Endothelial cell of umbilical vein (primary cell): ENCODE measurements at regions not wholly inside any gene's neighbourhood (a gene's known extent, or its start where the extent isn't known, plus 50 kb on each side); places are given as distances from the start of the nearest gene placed in this dataset.

Experiments
- BruUV-seq: library from RNA; stranded (reverse); fragments of 400-500 nt; replicated peaks from 2 replicates; lab custom pipeline; 2021; lab: Mats Ljungman, UMichigan
- CTCF ChIA-PET: fragments of 300-600, 350-600 bp; sonication (Branson Sonifier 250); formaldehyde crosslinking; loops from one replicate; lab custom pipeline; 2021; ENCODE audit warnings: antibody characterized with exemption, inconsistent platforms; lab: Charles Lee
- POLR2A ChIA-PET: fragments of 300-600, 350-600 bp; sonication (Branson Sonifier 250); formaldehyde crosslinking; loops from one replicate; lab custom pipeline; 2021; ENCODE audit warnings: antibody characterized with exemption, inconsistent platforms; lab: Charles Lee
- DNase-seq: peaks from one replicate; pipeline ENCODE4 v3.0.0-alpha.2; 2011; ENCODE audit warnings: low read depth, low spot score
- FAIRE-seq: peaks from 2 replicates; lab custom pipeline; 2011; peaks lifted over from hg19 to GRCh38; lab: Jason Lieb, UNC
- H2AFZ ChIP-seq: 2 replicates; pipeline ENCODE4 v1.6.0; 2012; ENCODE audit warnings: low read depth, low read length, control low read depth, inconsistent platforms
- H3K27ac ChIP-seq: 2 replicates; pipeline ENCODE4 v1.5.1; 2011; ENCODE audit warnings: low read depth, mild to moderate bottlenecking, control low read depth, low read length, moderate library complexity; ENCODE audit not compliant: insufficient read depth
- H3K27me3 ChIP-seq, 2 experiments: 2 replicates each; pipeline versions ENCODE4 v1.6.0 to v1.6.1; 2011; ENCODE audit warnings: low read length in 2 of 2, mixed read lengths in 1 of 2; ENCODE audit not compliant: control insufficient read depth in 2 of 2, insufficient read depth in 2 of 2
- H3K36me3 ChIP-seq, 2 experiments: 2 replicates in 1 of 2; 3 replicates in 1 of 2; pipeline ENCODE4 v1.5.1; 2011; ENCODE audit warnings: low read length in 2 of 2, mild to moderate bottlenecking in 1 of 2, moderate library complexity in 1 of 2; ENCODE audit not compliant: control insufficient read depth in 2 of 2, insufficient read depth in 2 of 2; ENCODE audit errors: extremely low read depth in 1 of 2
- H3K4me1 ChIP-seq: 3 replicates; pipeline ENCODE4 v1.5.1; 2011; ENCODE audit warnings: mild to moderate bottlenecking, low read length; ENCODE audit not compliant: control insufficient read depth, insufficient read depth; ENCODE audit errors: extremely low read depth
- H3K4me2 ChIP-seq: 2 replicates; pipeline ENCODE4 v1.6.1; 2011; ENCODE audit warnings: low read length, control low read depth, mixed read lengths; ENCODE audit not compliant: insufficient read depth
- H3K4me3 ChIP-seq, 3 experiments: fragments of 200-600 bp in 1 of 3; sonication (generic), shearing (Covaris generic) in 1 of 3; replicated peaks in 1 of 3; 2 replicates each; pipeline ENCODE4 v1.5.1; 2011 to 2016; ENCODE audit warnings: control low read depth in 3 of 3, low read length in 3 of 3, mild to moderate bottlenecking in 2 of 3, inconsistent platforms in 1 of 3, low read depth in 1 of 3, moderate library complexity in 1 of 3; ENCODE audit not compliant: insufficient read depth in 1 of 3
- H3K79me2 ChIP-seq: 2 replicates; pipeline ENCODE4 v1.6.0; 2012; ENCODE audit warnings: low read length, inconsistent platforms; ENCODE audit not compliant: control insufficient read depth, insufficient read depth
- H3K9ac ChIP-seq: replicated peaks from 2 replicates; pipeline ENCODE3; 2011; ENCODE audit warnings: low read length, control low read depth; ENCODE audit not compliant: insufficient read depth; ENCODE audit errors: extremely low read depth
- H3K9me1 ChIP-seq: replicated peaks from 3 replicates; pipeline ENCODE4 v1.6.0; 2011; ENCODE audit warnings: mild to moderate bottlenecking, low read length; ENCODE audit not compliant: control insufficient read depth, insufficient read depth; ENCODE audit errors: extremely low read depth
- H3K9me3 ChIP-seq: replicated peaks from 2 replicates; pipeline ENCODE4 v1.5.1; 2012; ENCODE audit warnings: low read length, inconsistent platforms; ENCODE audit not compliant: control insufficient read depth, insufficient read depth
- H4K20me1 ChIP-seq: replicated peaks from 2 replicates; pipeline ENCODE3; 2011; ENCODE audit warnings: mild to moderate bottlenecking, low read length; ENCODE audit not compliant: control insufficient read depth, insufficient read depth; ENCODE audit errors: extremely low read depth
- CTCF ChIP-seq, 2 donors: IDR thresholded peaks; 1 replicate in 1 of 2; 2 replicates in 1 of 2; pipeline ENCODE4 v1.5.1; 2011; ENCODE audit warnings: low read length in 2 of 2, mild to moderate bottlenecking in 2 of 2, moderate library complexity in 2 of 2, control low read depth in 1 of 2, inconsistent platforms in 1 of 2, low read depth in 1 of 2; ENCODE audit not compliant: insufficient read depth in 1 of 2; ENCODE audit errors: extremely low read depth in 1 of 2
- EZH2 ChIP-seq: IDR thresholded peaks from 2 replicates; pipeline ENCODE4 v1.6.1; 2012; ENCODE audit warnings: borderline replicate concordance, low read depth, mild to moderate bottlenecking, moderate library complexity, low read length, inconsistent platforms; ENCODE audit not compliant: severe bottlenecking
- FOS ChIP-seq: IDR thresholded peaks from 2 replicates; pipeline ENCODE4 v1.6.1; 2011; ENCODE audit warnings: mild to moderate bottlenecking, low read length, moderate library complexity, borderline replicate concordance; ENCODE audit not compliant: insufficient read depth
- JUN ChIP-seq: IDR thresholded peaks from 2 replicates; pipeline ENCODE4 v1.6.1; 2011; ENCODE audit warnings: borderline replicate concordance, low read depth; ENCODE audit not compliant: insufficient read length, insufficient read depth
- MYC ChIP-seq: IDR thresholded peaks from one replicate; pipeline ENCODE4 v1.6.1; 2011; ENCODE audit warnings: mild to moderate bottlenecking, low read depth, low read length
- POLR2A ChIP-seq: IDR thresholded peaks from 2 replicates; pipeline ENCODE4 v1.6.1; 2012; ENCODE audit warnings: low read depth, mild to moderate bottlenecking, control low read depth, low read length
- dilution Hi-C: fragments of 300-500 bp; cut with MboI; formaldehyde crosslinking; loops from one replicate; pipeline ENCODE4 v1.15.0; 2019; ENCODE audit warnings: low sequenced_read_pairs; ENCODE audit not compliant: extremely low pct_ligation_motif_present
- intact Hi-C: fragments of 100-400 bp; cut with micrococcal nuclease; formaldehyde crosslinking; loops from one replicate; pipeline ENCODE4 v1.10.0; 2022

DNA sequence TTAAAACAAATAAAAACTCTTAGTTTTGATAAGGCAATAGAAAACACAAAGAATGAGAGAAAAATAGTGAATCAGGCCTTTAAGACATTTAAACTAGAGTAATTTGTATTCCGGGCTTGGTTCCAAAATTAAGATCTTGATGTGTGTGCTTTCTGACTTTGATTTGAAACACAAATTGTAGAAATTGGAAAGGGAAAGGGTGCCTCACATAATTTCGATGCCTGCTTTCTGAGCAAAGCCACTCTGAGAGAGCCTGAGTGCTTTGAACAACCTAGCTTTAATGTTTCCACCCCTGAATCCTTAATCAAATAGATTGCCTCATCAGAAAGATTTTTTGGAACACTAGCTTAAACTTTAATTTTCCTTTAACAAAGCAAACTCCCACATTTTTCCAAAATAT lies 666.8 kb downstream of the PCDH18 start:
- Histone ChIP-seq H4K20me1 (no peaks in the 10 kb centered on the region), H3K9ac (no peak overlapping the region), H3K27ac (no peak overlapping the region), H3K9me3 (no peaks in the 10 kb centered on the region), H3K9me1 (no peaks in the 10 kb centered on the region), H3K36me3 (no peaks in the 10 kb centered on the region), H3K27me3 (no peaks in the 10 kb centered on the region), H3K4me1 (peaks cover 7% of the 10 kb centered on the region), H3K79me2 (no peaks in the 10 kb centered on the region), H2AFZ (no peak overlapping the region), H3K4me3 (no peak overlapping the region), H3K4me2 (no peak overlapping the region)
- intact Hi-C loops = loop anchor here (2.0 to 10.0 kb wide), 3 partner anchors 951 to 1931 kb away; no protein-coding TSS in a partner anchor
- ChIA-PET POLR2A (no interaction called here), CTCF (interaction anchor here (1.1 to 3.9 kb wide), 13 partner anchors 8 to 1959 kb away, joined by 3 to 104 read pairs (median 9); no protein-coding TSS in a partner anchor)
- FAIRE-seq (no peak), DNase-seq (no peak)
- TF ChIP-seq EZH2 (no peak), FOS (no peak), POLR2A (no peak), MYC (no peak), JUN (no peak)
- no TSS peak for BruUV-seq
- dilution Hi-C loops = no loop called here

GRCh38 chr4:136864604-136865185 lies 667.6 kb downstream of the PCDH18 start:
- Histone ChIP-seq H3K4me2 (no peak overlapping the region), H3K4me1 (peaks cover 7% of the 10 kb centered on the region), H2AFZ (no peak overlapping the region), H3K9me3 (no peaks in the 10 kb centered on the region), H3K9me1 (no peaks in the 10 kb centered on the region), H3K79me2 (no peaks in the 10 kb centered on the region), H3K4me3 (no peak overlapping the region), H4K20me1 (no peaks in the 10 kb centered on the region), H3K27ac (no peak overlapping the region), H3K9ac (no peak overlapping the region), H3K27me3 (no peaks in the 10 kb centered on the region), H3K36me3 (no peaks in the 10 kb centered on the region)
- FAIRE-seq = peak; percentile 37
- intact Hi-C loops = loop anchor here (1.0 to 10.0 kb wide), 6 partner anchors 151 to 1958 kb away; no protein-coding TSS in a partner anchor
- no TSS peak for BruUV-seq
- ChIA-PET POLR2A (interaction anchor here (0.8 kb wide), 1 partner anchor 152 kb away, joined by 3 read pairs; no protein-coding TSS in a partner anchor), CTCF (interaction anchor here (0.6 to 3.9 kb wide), 45 partner anchors 9 to 1996 kb away, joined by 3 to 104 read pairs (median 4); no protein-coding TSS in a partner anchor)
- peak; percentile 47 to 56 for TF ChIP-seq CTCF (IDR thresholded peaks at IDR 0.05; ENCODE audit: extremely low read depth in 1 of 2, insufficient read depth in 1 of 2, low read depth in 1 of 2, low read length in 2 of 2)
- no peak for TF ChIP-seq MYC
- peak; percentile 82 for DNase-seq
- dilution Hi-C loops = no loop called here
